ENCODE measurements at regions not wholly inside any gene's neighbourhood (a gene's known extent, or its start where the extent isn't known, plus 50 kb on each side); places are given as distances from the start of the nearest gene placed in this dataset.

- no peak for DNase-seq
Observed at GRCh38 chr4:152089584-152089983, 328.8 kb upstream of the GATB start.

- DNase-seq: no peak
Observed at GRCh38 chr4:152087335-152087734, 326.5 kb upstream of the GATB start.

GRCh38 chr4:152085657-152086056 lies 324.9 kb upstream of the GATB start:
- no peak for DNase-seq

- DNase-seq: no peak
Observed at GRCh38 chr4:152083338-152083737, 322.5 kb upstream of the GATB start.

GRCh38 chr4:152081024-152081423 lies 320.2 kb upstream of the GATB start:
- no peak for DNase-seq

- no peak for DNase-seq
Observed at GRCh38 chr4:152079543-152080293, 318.9 kb upstream of the GATB start.

GRCh38 chr4:152079079-152079478 lies 318.3 kb upstream of the GATB start:
- DNase-seq: no peak

- no peak for DNase-seq
Observed at GRCh38 chr4:152077582-152077981, 316.8 kb upstream of the GATB start.

GRCh38 chr4:152075253-152075928 lies 314.6 kb upstream of the GATB start:
- DNase-seq: no peak

GRCh38 chr4:152074573-152074972 lies 313.8 kb upstream of the GATB start:
- DNase-seq: no peak

GRCh38 chr4:152074088-152074437 lies 313.3 kb upstream of the GATB start:
- no peak for DNase-seq

- DNase-seq: no peak
Observed at GRCh38 chr4:152073351-152074087, 312.7 kb upstream of the GATB start.

GRCh38 chr4:152072906-152073305 lies 312.1 kb upstream of the GATB start:
- DNase-seq: no peak

GRCh38 chr4:152072001-152072485 lies 311.2 kb upstream of the GATB start:
- DNase-seq: no peak

GRCh38 chr4:152070854-152071253 lies 310.0 kb upstream of the GATB start:
- no peak for DNase-seq

GRCh38 chr4:152068866-152069265 lies 308.1 kb upstream of the GATB start:
- no peak for DNase-seq

- no peak for DNase-seq
Observed at GRCh38 chr4:152065545-152065944, 304.7 kb upstream of the GATB start.

GRCh38 chr4:152064753-152065152 lies 303.9 kb upstream of the GATB start:
- no peak for DNase-seq

GRCh38 chr4:152064282-152064681 lies 303.5 kb upstream of the GATB start:
- no peak for DNase-seq

- DNase-seq: no peak
Observed at GRCh38 chr4:152063621-152064240, 302.9 kb upstream of the GATB start.

GRCh38 chr4:152062936-152063620 lies 302.3 kb upstream of the GATB start:
- no peak for DNase-seq

GRCh38 chr4:152054731-152055130 lies 293.9 kb upstream of the GATB start:
- no peak for DNase-seq

Data from NCI-H2029 (cell line).